SK-N-SH treated with all-trans-retinoic acid at 6 μM for 48 hours (cell line): ENCODE measurements at regions not wholly inside any gene's neighbourhood (a gene's known extent, or its start where the extent isn't known, plus 50 kb on each side); places are given as distances from the start of the nearest gene placed in this dataset.

ENCODE experiments used
- ATAC-seq: fragments of 200-7000 bp; cut with Tn5 transposase; 3 replicates; pipeline ENCODE4 v1.9.1; 2020; ENCODE audit warnings: mild to moderate bottlenecking, moderate library complexity
- ARNTL ChIP-seq: fragments of 450-650 bp; formaldehyde crosslinking; IDR thresholded peaks from 2 replicates; pipeline ENCODE4 v1.5.0; 2020; ENCODE audit warnings: low read depth, mild to moderate bottlenecking, moderate library complexity, borderline replicate concordance
- BACH2 ChIP-seq: fragments of 250-450 bp; sonication (Bioruptor Pico); IDR thresholded peaks from 2 replicates; pipeline ENCODE4 v1.9.0; 2021; ENCODE audit warnings: mild to moderate bottlenecking, borderline replicate concordance
- CSDC2 ChIP-seq: fragments of 250-450 bp; sonication (Bioruptor Pico); IDR thresholded peaks from 2 replicates; pipeline ENCODE4 v1.5.0; 2020; ENCODE audit warnings: mild to moderate bottlenecking, moderate library complexity
- ESRRG ChIP-seq: fragments of 250-450 bp; sonication (Bioruptor Pico); IDR thresholded peaks from 2 replicates; pipeline ENCODE4 v1.6.1; 2021; ENCODE audit warnings: mild to moderate bottlenecking
- GLIS3 ChIP-seq: fragments of 250-450 bp; sonication (Bioruptor Pico); IDR thresholded peaks from 2 replicates; pipeline ENCODE4 v1.5.0; 2020; ENCODE audit warnings: mild to moderate bottlenecking, moderate library complexity
- ISL1 ChIP-seq: fragments of 250-450 bp; sonication (Bioruptor Pico); IDR thresholded peaks from 2 replicates; pipeline ENCODE4 v2.1.2; 2022; ENCODE audit warnings: mild to moderate bottlenecking, moderate library complexity
- OSR1 ChIP-seq: fragments of 250-450 bp; sonication (Bioruptor Pico); IDR thresholded peaks from 2 replicates; pipeline ENCODE4 v1.8.0; 2022; ENCODE audit warnings: moderate library complexity, mild to moderate bottlenecking, inconsistent platforms
- PATZ1 ChIP-seq: fragments of 250-450 bp; sonication (Bioruptor Pico); IDR thresholded peaks from 2 replicates; pipeline ENCODE4 v1.8.0; 2020; ENCODE audit warnings: mild to moderate bottlenecking, moderate library complexity, borderline replicate concordance
- POU6F1 ChIP-seq: fragments of 250-450 bp; sonication (Bioruptor Pico); IDR thresholded peaks from 2 replicates; pipeline ENCODE4 v1.8.0; 2021; ENCODE audit warnings: low read depth, mild to moderate bottlenecking, moderate library complexity, borderline replicate concordance
- PPARA ChIP-seq: fragments of 250-450 bp; sonication (Bioruptor Pico); IDR thresholded peaks from 2 replicates; pipeline ENCODE4 v1.5.0; 2020; ENCODE audit warnings: mild to moderate bottlenecking, borderline replicate concordance
- RARB ChIP-seq: fragments of 250-450 bp; sonication (Bioruptor Pico); IDR thresholded peaks from 2 replicates; pipeline ENCODE4 v1.8.0; 2021; ENCODE audit warnings: mild to moderate bottlenecking, moderate library complexity
- SNAI2 ChIP-seq: fragments of 250-450 bp; sonication (Bioruptor Pico); IDR thresholded peaks from 2 replicates; pipeline ENCODE4 v1.5.0; 2020; ENCODE audit warnings: mild to moderate bottlenecking, moderate library complexity
- TCF4 ChIP-seq: fragments of 250-450 bp; sonication (Bioruptor Pico); IDR thresholded peaks from 2 replicates; pipeline ENCODE4 v1.8.0; 2021; ENCODE audit warnings: mild to moderate bottlenecking, moderate library complexity, borderline replicate concordance
- TOX ChIP-seq: fragments of 250-450 bp; sonication (Bioruptor Pico); IDR thresholded peaks from 2 replicates; pipeline ENCODE4 v1.8.0; 2021; ENCODE audit warnings: mild to moderate bottlenecking, moderate library complexity, borderline replicate concordance
- TSHZ2 ChIP-seq: fragments of 250-450 bp; sonication (Bioruptor Pico); IDR thresholded peaks from 2 replicates; pipeline ENCODE4 v1.5.0; 2020; ENCODE audit warnings: mild to moderate bottlenecking, moderate library complexity
- ZFP3 ChIP-seq: fragments of 250-450 bp; sonication (Bioruptor Pico); IDR thresholded peaks from 2 replicates; pipeline ENCODE4 v1.5.0; 2020; ENCODE audit warnings: mild to moderate bottlenecking, moderate library complexity
- ZFP30 ChIP-seq: fragments of 450-650 bp; formaldehyde crosslinking; IDR thresholded peaks from 2 replicates; pipeline ENCODE4 v1.5.0; 2022; ENCODE audit warnings: mild to moderate bottlenecking, moderate library complexity
- ZNF565 ChIP-seq: fragments of 450-650 bp; formaldehyde crosslinking; conservative IDR thresholded peaks from 2 replicates; pipeline ENCODE4 v1.5.0; 2020; ENCODE audit warnings: low read depth, mild to moderate bottlenecking, moderate library complexity
- ZNF70 ChIP-seq: fragments of 450-650 bp; formaldehyde crosslinking; IDR thresholded peaks from 2 replicates; pipeline ENCODE4 v1.5.0; 2020; ENCODE audit warnings: mild to moderate bottlenecking, moderate library complexity
- ZNF8 ChIP-seq: fragments of 450-650 bp; formaldehyde crosslinking; IDR thresholded peaks from 2 replicates; pipeline ENCODE4 v1.5.0; 2020; ENCODE audit warnings: mild to moderate bottlenecking, moderate library complexity
- TF ChIP-seq, protein P1 (sequence below): fragments of 250-450 bp; sonication (Bioruptor Pico); IDR thresholded peaks from 2 replicates; pipeline ENCODE4 v1.5.1; 2020; ENCODE audit warnings: low read depth, mild to moderate bottlenecking, moderate library complexity

GRCh38 chr20:23159256-23159946, 73.3 kb upstream of the CD93 start:
- peak; percentile 9; the same call in 2 of the 3 replicates for ATAC-seq

DNA sequence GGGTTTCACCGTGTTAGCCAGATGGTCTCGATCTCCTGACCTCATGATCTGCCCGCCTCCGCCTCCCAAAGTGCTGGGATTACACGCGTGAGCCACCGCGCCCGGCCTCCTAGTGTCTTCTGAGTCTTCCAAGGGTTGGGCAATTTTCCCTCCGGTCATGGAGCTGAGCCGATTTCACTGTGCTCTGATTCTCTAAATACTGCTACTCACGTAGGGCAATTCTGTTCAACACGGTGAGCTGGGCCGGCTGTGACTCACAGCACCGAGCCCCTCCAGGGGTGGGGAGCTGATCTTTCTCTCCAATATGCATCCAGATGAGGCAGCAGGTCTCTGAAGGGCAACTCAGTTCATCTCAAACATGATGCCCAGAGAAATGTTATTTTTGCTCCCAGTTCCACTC, 71.6 kb upstream of the CD93 start:
- TF ChIP-seq RARB (CRISPR knock-in tag) (no peak), ISL1 (no peak), ZNF8 (CRISPR knock-in tag) (no peak), ZNF70 (CRISPR knock-in tag) (no peak), PPARA (CRISPR knock-in tag) (no peak), GLIS3 (no peak), TOX (CRISPR knock-in tag) (no peak), TCF4 (CRISPR knock-in tag) (no peak), ESRRG (CRISPR knock-in tag) (no peak), ZFP3 (CRISPR knock-in tag) (no peak), POU6F1 (CRISPR knock-in tag) (no peak), OSR1 (CRISPR knock-in tag) (no peak), ZFP30 (no peak), PATZ1 (CRISPR knock-in tag) (no peak), ARNTL (CRISPR knock-in tag) (no peak), SNAI2 (CRISPR knock-in tag) (no peak), TSHZ2 (CRISPR knock-in tag) (no peak), BACH2 (CRISPR knock-in tag) (no peak)
- TF ChIP-seq, protein P1, sequence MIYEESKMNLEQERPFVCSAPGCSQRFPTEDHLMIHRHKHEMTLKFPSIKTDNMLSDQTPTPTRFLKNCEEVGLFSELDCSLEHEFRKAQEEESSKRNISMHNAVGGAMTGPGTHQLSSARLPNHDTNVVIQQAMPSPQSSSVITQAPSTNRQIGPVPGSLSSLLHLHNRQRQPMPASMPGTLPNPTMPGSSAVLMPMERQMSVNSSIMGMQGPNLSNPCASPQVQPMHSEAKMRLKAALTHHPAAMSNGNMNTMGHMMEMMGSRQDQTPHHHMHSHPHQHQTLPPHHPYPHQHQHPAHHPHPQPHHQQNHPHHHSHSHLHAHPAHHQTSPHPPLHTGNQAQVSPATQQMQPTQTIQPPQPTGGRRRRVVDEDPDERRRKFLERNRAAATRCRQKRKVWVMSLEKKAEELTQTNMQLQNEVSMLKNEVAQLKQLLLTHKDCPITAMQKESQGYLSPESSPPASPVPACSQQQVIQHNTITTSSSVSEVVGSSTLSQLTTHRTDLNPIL (CRISPR knock-in tag) = no peak
- TF ChIP-seq, all 23 proteins: peak for 0
- no peak for ATAC-seq

More at GRCh38 chr20:23159256-23159946, 73.3 kb upstream of the CD93 start:
- TF ChIP-seq ISL1 = no peak
- TF ChIP-seq GLIS3 = no peak

DNA sequence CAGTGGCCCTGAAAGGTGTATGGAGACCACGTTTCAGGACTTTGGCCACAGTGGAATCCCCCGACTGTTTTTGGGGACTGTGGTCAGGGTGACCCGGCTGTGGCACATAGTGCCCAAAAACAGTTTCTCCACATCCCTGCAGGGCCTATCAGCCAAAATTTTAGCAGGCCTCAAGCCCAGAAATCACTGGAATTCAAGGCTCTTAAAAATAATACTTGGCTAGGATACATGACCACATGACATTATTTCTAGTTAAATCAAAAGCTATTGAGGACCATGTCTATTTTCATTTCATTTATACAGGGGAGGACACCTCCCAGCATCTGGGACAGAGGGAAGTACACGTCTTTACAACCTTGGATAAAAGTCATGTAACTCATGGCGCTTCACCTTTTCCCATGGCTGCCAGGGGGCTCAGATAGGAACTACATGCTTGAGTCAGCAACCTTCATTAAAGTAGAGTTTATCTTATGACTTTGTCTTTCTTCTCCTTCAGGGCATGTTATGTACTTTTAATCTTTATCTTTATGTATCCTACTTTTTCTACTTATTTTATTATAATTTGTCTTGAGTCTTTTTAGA, 70.8 kb upstream of the CD93 start:
- no peak for ATAC-seq
- no peak for TF ChIP-seq ZNF70 (CRISPR knock-in tag)
- no peak for TF ChIP-seq ZFP3 (CRISPR knock-in tag)
- TF ChIP-seq ESRRG (CRISPR knock-in tag) = no peak
- TF ChIP-seq ISL1 = no peak
- TF ChIP-seq RARB (CRISPR knock-in tag) = no peak

DNA sequence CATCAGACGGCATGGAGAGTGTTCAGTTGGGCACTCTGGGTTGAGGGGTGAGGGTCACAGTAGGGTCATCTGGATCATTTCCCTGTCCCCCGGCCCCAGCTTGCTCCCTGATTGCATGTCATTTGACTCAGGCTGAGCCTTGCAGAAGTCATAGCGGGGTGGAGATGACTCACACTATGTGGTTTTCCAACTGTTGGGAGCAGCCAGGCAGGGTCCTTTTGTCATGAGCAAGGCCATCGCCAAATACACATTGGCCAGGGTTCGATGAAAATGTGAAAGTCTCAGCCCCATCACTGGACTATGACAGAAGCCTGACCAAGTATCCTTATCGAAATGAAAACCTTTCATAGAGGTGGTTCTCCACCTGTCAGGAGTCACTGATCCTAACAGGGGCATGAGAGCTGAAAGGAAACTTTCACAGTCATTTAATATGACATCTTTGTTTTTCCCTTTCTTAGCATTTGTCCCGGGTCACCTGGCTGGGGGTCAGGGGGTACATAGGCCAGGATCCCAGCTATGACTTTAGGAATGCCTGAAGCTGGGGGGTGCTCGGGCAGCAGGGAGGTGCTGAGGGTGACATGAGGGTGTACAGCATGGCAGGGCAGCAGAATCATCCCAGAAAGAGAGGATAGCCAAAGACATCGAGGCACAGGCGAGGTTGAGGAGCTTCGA, 70.2 kb upstream of the CD93 start:
- peak; percentile 46 for ATAC-seq
- TF ChIP-seq ISL1 = no peak
- TF ChIP-seq ZNF8 (CRISPR knock-in tag) = no peak
- TF ChIP-seq PATZ1 (CRISPR knock-in tag) = no peak
- TF ChIP-seq TOX (CRISPR knock-in tag) = no peak
- no peak for TF ChIP-seq ZFP3 (CRISPR knock-in tag)
- no peak for TF ChIP-seq TCF4 (CRISPR knock-in tag)
- no peak for TF ChIP-seq OSR1 (CRISPR knock-in tag)
- TF ChIP-seq SNAI2 (CRISPR knock-in tag) = no peak
- TF ChIP-seq CSDC2 (CRISPR knock-in tag) = no peak
- TF ChIP-seq ARNTL (CRISPR knock-in tag) = no peak
- TF ChIP-seq ESRRG (CRISPR knock-in tag) = no peak
- TF ChIP-seq ZNF565 (CRISPR knock-in tag) = no peak
- TF ChIP-seq TSHZ2 (CRISPR knock-in tag) = no peak
